Fibroblast of lung (primary cell): ENCODE measurements at regions not wholly inside any gene's neighbourhood (a gene's known extent, or its start where the extent isn't known, plus 50 kb on each side); places are given as distances from the start of the nearest gene placed in this dataset.

ENCODE experiments used
- DNase-seq, 2 donors: peaks; one replicate each; pipeline versions ENCODE4 v3.0.0 to v3.0.0-alpha.2; 2010; ENCODE audit warnings: low read depth in 2 of 2
- H2AFZ ChIP-seq: 2 replicates; pipeline ENCODE4 v1.5.1; 2012; ENCODE audit warnings: low read length, control low read depth, inconsistent platforms
- H3K27ac ChIP-seq: 2 replicates; pipeline ENCODE4 v1.5.1; 2011; ENCODE audit warnings: low read length, control low read depth; ENCODE audit not compliant: insufficient read depth
- H3K27me3 ChIP-seq: 2 replicates; pipeline ENCODE4 v1.5.1; 2011; ENCODE audit warnings: mild to moderate bottlenecking, low read length; ENCODE audit not compliant: control insufficient read depth, insufficient read depth
- H3K36me3 ChIP-seq: 2 replicates; pipeline ENCODE4 v1.5.1; 2011; ENCODE audit warnings: low read length; ENCODE audit not compliant: control insufficient read depth, insufficient read depth
- H3K4me1 ChIP-seq: 2 replicates; pipeline ENCODE4 v1.5.1; 2011; ENCODE audit warnings: low read length; ENCODE audit not compliant: control insufficient read depth, insufficient read depth; ENCODE audit errors: extremely low read depth
- H3K4me2 ChIP-seq: 2 replicates; pipeline ENCODE4 v1.5.1; 2011; ENCODE audit warnings: low read length, control low read depth; ENCODE audit not compliant: insufficient read depth; ENCODE audit errors: extremely low read depth
- H3K4me3 ChIP-seq, 4 experiments: fragments of 200-600 bp in 1 of 4; sonication (generic) in 1 of 4; replicated peaks in 1 of 4; 2 replicates each; pipeline ENCODE4 v1.5.1; 2011 to 2016; ENCODE audit warnings: low read length in 4 of 4, low read depth in 3 of 4, mild to moderate bottlenecking in 3 of 4, control low read depth in 2 of 4, inconsistent platforms in 1 of 4, mixed read lengths in 1 of 4; ENCODE audit not compliant: insufficient read depth in 1 of 4; ENCODE audit errors: control extremely low read depth in 1 of 4
- H3K79me2 ChIP-seq: 2 replicates; pipeline ENCODE4 v1.5.1; 2012; ENCODE audit warnings: mild to moderate bottlenecking, low read length, inconsistent platforms; ENCODE audit not compliant: control insufficient read depth, insufficient read depth
- H3K9ac ChIP-seq: 2 replicates; pipeline ENCODE4 v1.5.1; 2011; ENCODE audit warnings: mild to moderate bottlenecking, low read length, control low read depth; ENCODE audit not compliant: insufficient read depth
- H3K9me3 ChIP-seq: 2 replicates; pipeline ENCODE4 v1.5.1; 2012; ENCODE audit warnings: low read depth, low read length; ENCODE audit not compliant: control insufficient read depth, insufficient read depth
- H4K20me1 ChIP-seq: 2 replicates; pipeline ENCODE4 v1.5.1; 2011; ENCODE audit warnings: low read length; ENCODE audit not compliant: control insufficient read depth, insufficient read depth; ENCODE audit errors: extremely low read depth
- EZH2 ChIP-seq: IDR thresholded peaks from 2 replicates; pipeline ENCODE4 v1.5.1; 2012; ENCODE audit warnings: low read length, control low read depth, mild to moderate bottlenecking; ENCODE audit errors: missing control alignments
- TF ChIP-seq, protein P1 (sequence below), 2 donors: IDR thresholded peaks in 1 of 2; conservative IDR thresholded peaks in 1 of 2; 1 replicate in 1 of 2; 2 replicates in 1 of 2; pipeline ENCODE4 v1.5.1; 2011 to 2012; ENCODE audit warnings: low read length in 2 of 2, control low read depth in 1 of 2, inconsistent platforms in 1 of 2, low read depth in 1 of 2, mild to moderate bottlenecking in 1 of 2

DNA sequence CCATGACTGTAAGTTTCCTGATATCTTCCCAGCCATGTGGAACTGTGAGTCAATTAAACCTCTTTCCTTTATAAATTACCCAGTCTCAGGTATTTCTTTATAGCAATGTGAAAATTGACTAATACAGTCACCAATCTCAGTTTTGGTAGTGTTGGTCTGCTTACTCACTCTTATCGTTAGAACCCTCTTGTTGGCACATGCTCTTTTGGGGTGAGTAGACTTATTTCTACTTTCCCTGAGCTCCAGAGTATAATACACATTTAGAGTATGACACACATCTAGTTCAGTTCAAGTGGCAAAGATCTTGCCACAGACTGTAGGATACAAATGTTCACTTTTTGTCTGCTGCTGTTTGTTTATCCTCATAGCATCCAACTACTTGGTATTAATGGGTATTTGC is 347.5 kb upstream of the CELF4 start:
- H4K20me1 ChIP-seq = no peaks in the 10 kb centered on the region
- H3K27me3 ChIP-seq = no peaks in the 10 kb centered on the region
- no peaks in the 10 kb centered on the region for H3K36me3 ChIP-seq
- H3K79me2 ChIP-seq = no peaks in the 10 kb centered on the region
- H3K9ac ChIP-seq = no peak overlapping the region
- no peaks in the 10 kb centered on the region for H3K9me3 ChIP-seq
- H3K27ac ChIP-seq = no peak overlapping the region
- DNase-seq = no peak
- no peak overlapping the region for H3K4me2 ChIP-seq
- no peak overlapping the region for H3K4me3 ChIP-seq
- no peaks in the 10 kb centered on the region for H3K4me1 ChIP-seq
- H2AFZ ChIP-seq = no peak overlapping the region
- TF ChIP-seq, protein P1, sequence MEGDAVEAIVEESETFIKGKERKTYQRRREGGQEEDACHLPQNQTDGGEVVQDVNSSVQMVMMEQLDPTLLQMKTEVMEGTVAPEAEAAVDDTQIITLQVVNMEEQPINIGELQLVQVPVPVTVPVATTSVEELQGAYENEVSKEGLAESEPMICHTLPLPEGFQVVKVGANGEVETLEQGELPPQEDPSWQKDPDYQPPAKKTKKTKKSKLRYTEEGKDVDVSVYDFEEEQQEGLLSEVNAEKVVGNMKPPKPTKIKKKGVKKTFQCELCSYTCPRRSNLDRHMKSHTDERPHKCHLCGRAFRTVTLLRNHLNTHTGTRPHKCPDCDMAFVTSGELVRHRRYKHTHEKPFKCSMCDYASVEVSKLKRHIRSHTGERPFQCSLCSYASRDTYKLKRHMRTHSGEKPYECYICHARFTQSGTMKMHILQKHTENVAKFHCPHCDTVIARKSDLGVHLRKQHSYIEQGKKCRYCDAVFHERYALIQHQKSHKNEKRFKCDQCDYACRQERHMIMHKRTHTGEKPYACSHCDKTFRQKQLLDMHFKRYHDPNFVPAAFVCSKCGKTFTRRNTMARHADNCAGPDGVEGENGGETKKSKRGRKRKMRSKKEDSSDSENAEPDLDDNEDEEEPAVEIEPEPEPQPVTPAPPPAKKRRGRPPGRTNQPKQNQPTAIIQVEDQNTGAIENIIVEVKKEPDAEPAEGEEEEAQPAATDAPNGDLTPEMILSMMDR (conservative IDR thresholded peaks at IDR 0.05 in 1 of 2, IDR thresholded peaks at IDR 0.05 in 1 of 2; ENCODE audit: low read depth in 1 of 2, low read length in 2 of 2) = no peak
- no peak for TF ChIP-seq EZH2

GRCh38 chr18:37902344-37902743 is 336.7 kb upstream of the CELF4 start:
- Histone ChIP-seq H3K9me3 (no peaks in the 10 kb centered on the region), H3K4me3 (no peak overlapping the region), H3K9ac (no peak overlapping the region), H3K36me3 (no peaks in the 10 kb centered on the region), H3K27ac (no peak overlapping the region), H3K79me2 (no peaks in the 10 kb centered on the region), H3K27me3 (no peaks in the 10 kb centered on the region), H3K4me2 (no peak overlapping the region), H3K4me1 (no peaks in the 10 kb centered on the region), H2AFZ (no peak overlapping the region), H4K20me1 (no peaks in the 10 kb centered on the region)
- no peak for DNase-seq
- no peak for TF ChIP-seq EZH2
- TF ChIP-seq, protein P1 (conservative IDR thresholded peaks at IDR 0.05 in 1 of 2, IDR thresholded peaks at IDR 0.05 in 1 of 2; ENCODE audit: low read depth in 1 of 2, low read length in 2 of 2) = no peak

- DNase-seq = no peak
- Histone ChIP-seq H3K27me3 (no peaks in the 10 kb centered on the region), H3K4me1 (no peaks in the 10 kb centered on the region), H3K4me3 (no peak overlapping the region), H3K27ac (no peak overlapping the region), H3K36me3 (no peaks in the 10 kb centered on the region), H3K4me2 (no peak overlapping the region), H3K9ac (no peak overlapping the region), H4K20me1 (no peaks in the 10 kb centered on the region), H2AFZ (no peak overlapping the region), H3K79me2 (no peaks in the 10 kb centered on the region), H3K9me3 (no peaks in the 10 kb centered on the region)
- TF ChIP-seq, protein P1 (conservative IDR thresholded peaks at IDR 0.05 in 1 of 2, IDR thresholded peaks at IDR 0.05 in 1 of 2; ENCODE audit: low read depth in 1 of 2, low read length in 2 of 2) = no peak
- no peak for TF ChIP-seq EZH2
These were observed 334.7 kb upstream of the CELF4 start for GRCh38 chr18:37900326-37900725.
